ENCODE measurements at regions not wholly inside any gene's neighbourhood (a gene's known extent, or its start where the extent isn't known, plus 50 kb on each side); places are given as distances from the start of the nearest gene placed in this dataset.
"Not testable (repeated sequence)": the region's sequence is repeated elsewhere in the genome, so short reads cannot be mapped to it uniquely, and the experiment has no call there.

- TF ChIP-seq, protein P1, sequence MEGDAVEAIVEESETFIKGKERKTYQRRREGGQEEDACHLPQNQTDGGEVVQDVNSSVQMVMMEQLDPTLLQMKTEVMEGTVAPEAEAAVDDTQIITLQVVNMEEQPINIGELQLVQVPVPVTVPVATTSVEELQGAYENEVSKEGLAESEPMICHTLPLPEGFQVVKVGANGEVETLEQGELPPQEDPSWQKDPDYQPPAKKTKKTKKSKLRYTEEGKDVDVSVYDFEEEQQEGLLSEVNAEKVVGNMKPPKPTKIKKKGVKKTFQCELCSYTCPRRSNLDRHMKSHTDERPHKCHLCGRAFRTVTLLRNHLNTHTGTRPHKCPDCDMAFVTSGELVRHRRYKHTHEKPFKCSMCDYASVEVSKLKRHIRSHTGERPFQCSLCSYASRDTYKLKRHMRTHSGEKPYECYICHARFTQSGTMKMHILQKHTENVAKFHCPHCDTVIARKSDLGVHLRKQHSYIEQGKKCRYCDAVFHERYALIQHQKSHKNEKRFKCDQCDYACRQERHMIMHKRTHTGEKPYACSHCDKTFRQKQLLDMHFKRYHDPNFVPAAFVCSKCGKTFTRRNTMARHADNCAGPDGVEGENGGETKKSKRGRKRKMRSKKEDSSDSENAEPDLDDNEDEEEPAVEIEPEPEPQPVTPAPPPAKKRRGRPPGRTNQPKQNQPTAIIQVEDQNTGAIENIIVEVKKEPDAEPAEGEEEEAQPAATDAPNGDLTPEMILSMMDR (IDR thresholded peaks at IDR 0.05; ENCODE audit: extremely low read depth, missing control alignments): no peak
- no peak for DNase-seq (ENCODE audit: low spot score)
Observed at GRCh38 chr4:19492606-19493005, 759.1 kb upstream of the SLIT2 start.

GRCh38 chr4:19486400-19486799, 765.3 kb upstream of the SLIT2 start:
- TF ChIP-seq, protein P1 (IDR thresholded peaks at IDR 0.05; ENCODE audit: extremely low read depth, missing control alignments): no peak
- no peak for DNase-seq (ENCODE audit: low spot score)

DNA sequence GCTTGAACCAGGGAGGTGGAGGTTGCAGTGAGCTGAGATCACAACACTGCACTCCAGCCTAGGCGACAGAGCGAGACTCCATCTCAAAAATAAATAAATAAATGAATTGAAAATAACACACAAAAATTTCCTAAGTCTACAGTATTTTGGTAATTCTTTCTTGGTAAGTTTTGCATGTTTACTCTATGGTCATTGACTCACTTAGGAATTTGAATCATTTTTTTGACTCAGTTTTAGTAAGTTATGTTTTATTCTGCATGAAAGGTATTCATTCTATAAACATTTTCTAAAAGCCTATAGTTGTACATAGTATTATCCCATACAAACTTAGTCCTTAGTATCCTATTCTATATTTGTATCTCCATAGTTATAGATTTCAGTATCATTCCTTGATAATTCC, 772.9 kb upstream of the SLIT2 start:
- DNase-seq (ENCODE audit: low spot score): no peak
- TF ChIP-seq, protein P1 (IDR thresholded peaks at IDR 0.05; ENCODE audit: extremely low read depth, missing control alignments): no peak

DNA sequence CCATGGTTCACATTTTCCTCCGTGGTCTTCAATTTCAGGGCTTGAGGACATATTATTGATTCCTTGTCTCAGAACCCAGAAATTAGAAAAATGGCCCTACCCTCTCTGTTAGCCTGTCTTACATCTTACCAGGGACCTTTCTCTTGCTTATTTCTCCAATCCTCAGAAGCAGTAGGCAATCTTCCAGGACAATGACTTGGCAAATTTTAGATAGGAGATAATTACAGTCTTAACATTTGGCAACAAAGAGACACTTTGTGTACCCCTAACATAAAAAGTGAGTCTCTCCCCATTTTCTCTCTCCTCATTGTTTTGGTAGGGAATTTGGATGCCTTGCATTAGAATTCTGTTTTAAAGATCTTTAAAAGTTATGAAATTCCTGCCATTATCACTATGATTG, 778.1 kb upstream of the SLIT2 start:
- DNase-seq (ENCODE audit: low spot score): no peak
- TF ChIP-seq, protein P1 (IDR thresholded peaks at IDR 0.05; ENCODE audit: extremely low read depth, missing control alignments): no peak

GRCh38 chr4:19472666-19473065, 779.0 kb upstream of the SLIT2 start:
- TF ChIP-seq, protein P1 (IDR thresholded peaks at IDR 0.05; ENCODE audit: extremely low read depth, missing control alignments): no peak
- DNase-seq (ENCODE audit: low spot score): no peak

DNA sequence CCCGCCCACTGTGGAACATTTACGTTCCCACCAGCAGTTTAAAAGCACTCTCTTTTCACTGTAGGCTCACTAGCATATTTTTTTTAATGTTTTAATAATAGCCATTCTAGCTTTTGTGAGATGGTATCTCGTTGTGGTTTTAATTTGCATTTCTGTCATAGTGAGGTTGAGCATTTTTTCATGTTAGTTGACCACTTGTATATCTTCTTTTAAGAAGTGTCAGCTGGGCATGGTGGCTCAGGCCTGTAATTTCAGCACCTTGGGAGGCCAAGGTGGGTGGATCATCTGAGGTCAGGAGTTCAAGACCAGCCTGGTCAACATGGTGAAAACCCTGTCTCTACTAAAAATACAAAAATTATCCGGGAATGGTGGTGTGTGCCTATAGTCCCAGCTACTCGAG, 781.7 kb upstream of the SLIT2 start:
- not testable (repeated sequence) for DNase-seq (ENCODE audit: low spot score)

DNA sequence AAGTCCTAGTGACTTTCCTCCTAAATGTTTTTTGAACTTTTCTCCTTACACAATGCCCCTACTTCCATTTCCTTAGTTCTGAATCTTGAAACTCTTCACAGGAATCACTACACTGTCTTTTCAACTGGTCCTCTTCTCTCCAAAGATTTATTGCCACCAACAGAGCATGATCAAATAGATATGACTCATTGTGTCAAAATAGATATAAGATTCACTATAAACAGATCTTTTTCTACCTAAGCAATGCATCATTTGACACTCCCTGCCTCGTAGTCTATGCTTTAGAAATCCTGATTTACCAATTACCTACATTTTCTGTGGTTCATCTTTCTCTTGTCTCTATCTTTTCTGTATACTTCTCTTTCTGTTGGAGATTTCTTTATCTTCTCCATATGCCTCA, 789.6 kb upstream of the SLIT2 start:
- TF ChIP-seq, protein P1 (IDR thresholded peaks at IDR 0.05; ENCODE audit: extremely low read depth, missing control alignments): no peak
- no peak for DNase-seq (ENCODE audit: low spot score)

DNA sequence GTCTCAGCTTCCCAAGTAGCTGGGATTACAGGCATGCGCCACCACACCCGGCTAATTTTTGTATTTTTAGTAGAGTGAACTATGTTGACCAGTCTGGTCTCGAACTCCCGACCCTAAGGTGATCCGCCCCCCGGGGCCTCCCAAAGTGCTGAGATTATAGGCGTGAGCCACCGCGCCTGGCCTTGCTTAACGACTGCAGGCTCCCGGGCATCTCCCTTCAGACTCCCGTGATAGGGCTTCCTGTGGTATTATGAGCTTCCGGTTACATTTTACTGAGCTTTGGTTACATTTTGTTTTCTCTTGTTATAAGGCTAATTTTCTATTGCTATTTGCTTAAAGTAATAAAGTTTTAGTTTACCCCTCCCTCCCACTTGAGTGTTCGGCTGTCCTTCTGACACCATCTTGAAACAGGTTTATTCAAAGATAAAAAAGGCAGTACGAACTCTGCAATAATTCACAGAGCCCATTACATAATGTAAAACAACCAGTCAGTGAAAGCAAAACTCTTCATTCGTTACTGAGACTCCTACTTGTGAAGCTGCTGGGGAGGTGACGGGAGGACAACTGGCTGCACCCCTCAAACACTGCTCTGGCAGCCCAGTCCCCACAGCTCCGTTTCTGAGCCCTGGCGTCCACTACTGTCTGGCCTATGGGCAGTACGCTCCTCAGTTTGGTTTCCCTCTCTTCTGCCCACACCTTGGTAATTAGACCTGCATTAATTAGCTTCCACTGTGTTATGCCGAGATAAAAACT, 795.7 kb upstream of the SLIT2 start:
- TF ChIP-seq, protein P1 (IDR thresholded peaks at IDR 0.05; ENCODE audit: extremely low read depth, missing control alignments): no peak

More for the DNA sequence above, 795.7 kb upstream of the SLIT2 start:
- no peak for DNase-seq (ENCODE audit: low spot score)
